ENCODE measurements at regions not wholly inside any gene's neighbourhood (a gene's known extent, or its start where the extent isn't known, plus 50 kb on each side); places are given as distances from the start of the nearest gene placed in this dataset.

- H3K27ac ChIP-seq (ENCODE audit: low read depth, low read length): no peak overlapping the region
- H3K4me1 ChIP-seq (ENCODE audit: control insufficient read depth, insufficient read depth, low read length): peaks cover 23% of the 10 kb centered on the region
- no peak overlapping the region for H3K4me3 ChIP-seq (ENCODE audit: low read depth, low read length)
- no peaks in the 10 kb centered on the region for H3K27me3 ChIP-seq (ENCODE audit: control insufficient read depth, insufficient read depth, low read length)
- no peaks in the 10 kb centered on the region for H3K9me3 ChIP-seq (ENCODE audit: control insufficient read depth, insufficient read depth, low read length)
- H3K36me3 ChIP-seq (ENCODE audit: control insufficient read depth, insufficient read depth, low read length): no peaks in the 10 kb centered on the region
- DNase-seq (ENCODE audit: low read depth in 4 of 6, low spot score in 6 of 6): no peak
- 88% methylated on average over 13 of the region's 22 CpGs for WGBS (ENCODE audit: insufficient coverage)
These were observed 140.5 kb downstream of the ASB1 start for GRCh38 chr2:238567067-238567855.

DNA sequence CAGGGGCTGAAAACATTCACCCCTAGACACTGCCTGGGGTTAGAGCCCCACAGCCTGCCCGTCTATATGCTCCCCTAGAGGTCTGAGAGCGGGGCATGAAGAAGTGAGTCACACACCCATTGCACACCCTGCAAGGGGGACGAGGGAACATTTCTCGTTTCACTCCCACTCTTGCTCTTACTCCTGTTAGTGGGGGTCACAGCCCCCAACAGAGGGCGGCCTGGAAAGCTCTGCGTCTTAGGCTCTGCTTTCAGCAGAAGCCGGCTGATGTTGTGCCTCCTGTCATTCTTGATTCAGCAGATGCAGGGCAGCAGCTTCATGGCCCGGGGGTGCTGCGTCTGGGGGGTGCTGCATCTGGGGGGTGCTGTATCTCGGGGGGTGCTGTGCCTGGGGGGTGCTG lies 141.3 kb downstream of the ASB1 start:
- Histone ChIP-seq H3K36me3 (ENCODE audit: control insufficient read depth, insufficient read depth, low read length) (no peaks in the 10 kb centered on the region), H3K27me3 (ENCODE audit: control insufficient read depth, insufficient read depth, low read length) (no peaks in the 10 kb centered on the region), H3K4me1 (ENCODE audit: control insufficient read depth, insufficient read depth, low read length) (peaks cover 25% of the 10 kb centered on the region), H3K4me3 (ENCODE audit: low read depth, low read length) (no peak overlapping the region), H3K9me3 (ENCODE audit: control insufficient read depth, insufficient read depth, low read length) (no peaks in the 10 kb centered on the region), H3K27ac (ENCODE audit: low read depth, low read length) (no peak overlapping the region)
- DNase-seq (ENCODE audit: low read depth in 4 of 6, low spot score in 6 of 6): no peak
- WGBS (ENCODE audit: insufficient coverage): 66% methylated on average over 4 of the region's 10 CpGs

GRCh38 chr2:238568455-238569440 lies 142.0 kb downstream of the ASB1 start:
- H3K4me3 ChIP-seq (ENCODE audit: low read depth, low read length): no peak overlapping the region
- 71% methylated on average over 13 of the region's 27 CpGs for WGBS (ENCODE audit: insufficient coverage)
- DNase-seq (ENCODE audit: low read depth in 4 of 6, low spot score in 6 of 6): no peak
- H3K27ac ChIP-seq (ENCODE audit: low read depth, low read length): no peak overlapping the region
- H3K27me3 ChIP-seq (ENCODE audit: control insufficient read depth, insufficient read depth, low read length): no peaks in the 10 kb centered on the region
- peaks cover 21% of the 10 kb centered on the region for H3K4me1 ChIP-seq (ENCODE audit: control insufficient read depth, insufficient read depth, low read length)
- H3K36me3 ChIP-seq (ENCODE audit: control insufficient read depth, insufficient read depth, low read length): no peaks in the 10 kb centered on the region
- no peaks in the 10 kb centered on the region for H3K9me3 ChIP-seq (ENCODE audit: control insufficient read depth, insufficient read depth, low read length)

- 83% methylated on average over 25 of the region's 25 CpGs for WGBS (ENCODE audit: insufficient coverage)
- H3K36me3 ChIP-seq (ENCODE audit: control insufficient read depth, insufficient read depth, low read length): no peaks in the 10 kb centered on the region
- H3K27me3 ChIP-seq (ENCODE audit: control insufficient read depth, insufficient read depth, low read length): no peaks in the 10 kb centered on the region
- H3K9me3 ChIP-seq (ENCODE audit: control insufficient read depth, insufficient read depth, low read length): no peaks in the 10 kb centered on the region
- no peak overlapping the region for H3K27ac ChIP-seq (ENCODE audit: low read depth, low read length)
- peaks cover 20% of the 10 kb centered on the region for H3K4me1 ChIP-seq (ENCODE audit: control insufficient read depth, insufficient read depth, low read length)
- peak in 1 of 6 donors; percentile 29 for DNase-seq (ENCODE audit: low read depth in 4 of 6, low spot score in 6 of 6)
- H3K4me3 ChIP-seq (ENCODE audit: low read depth, low read length): no peak overlapping the region
These were observed 142.9 kb downstream of the ASB1 start for GRCh38 chr2:238569507-238570195.

GRCh38 chr2:238570391-238570790 lies 143.7 kb downstream of the ASB1 start:
- DNase-seq (ENCODE audit: low read depth in 4 of 6, low spot score in 6 of 6): no peak

GRCh38 chr2:238570926-238571325 lies 144.2 kb downstream of the ASB1 start:
- Histone ChIP-seq H3K36me3 (ENCODE audit: control insufficient read depth, insufficient read depth, low read length) (no peaks in the 10 kb centered on the region), H3K4me1 (ENCODE audit: control insufficient read depth, insufficient read depth, low read length) (peaks cover 20% of the 10 kb centered on the region), H3K4me3 (ENCODE audit: low read depth, low read length) (no peak overlapping the region), H3K27ac (ENCODE audit: low read depth, low read length) (no peak overlapping the region), H3K27me3 (ENCODE audit: control insufficient read depth, insufficient read depth, low read length) (no peaks in the 10 kb centered on the region), H3K9me3 (ENCODE audit: control insufficient read depth, insufficient read depth, low read length) (no peaks in the 10 kb centered on the region)
- WGBS (ENCODE audit: insufficient coverage): 66% methylated on average over 14 of the region's 17 CpGs
- DNase-seq (ENCODE audit: low read depth in 4 of 6, low spot score in 6 of 6): no peak

More at GRCh38 chr2:238570391-238570790, 143.7 kb downstream of the ASB1 start:
- no peaks in the 10 kb centered on the region for H3K36me3 ChIP-seq (ENCODE audit: control insufficient read depth, insufficient read depth, low read length)
- peaks cover 20% of the 10 kb centered on the region for H3K4me1 ChIP-seq (ENCODE audit: control insufficient read depth, insufficient read depth, low read length)
- H3K9me3 ChIP-seq (ENCODE audit: control insufficient read depth, insufficient read depth, low read length): no peaks in the 10 kb centered on the region
- peak overlapping the region; percentile 19 for H3K27ac ChIP-seq (ENCODE audit: low read depth, low read length)
- WGBS (ENCODE audit: insufficient coverage): 82% methylated on average over 10 of the region's 10 CpGs
- H3K27me3 ChIP-seq (ENCODE audit: control insufficient read depth, insufficient read depth, low read length): no peaks in the 10 kb centered on the region
- no peak overlapping the region for H3K4me3 ChIP-seq (ENCODE audit: low read depth, low read length)

DNA sequence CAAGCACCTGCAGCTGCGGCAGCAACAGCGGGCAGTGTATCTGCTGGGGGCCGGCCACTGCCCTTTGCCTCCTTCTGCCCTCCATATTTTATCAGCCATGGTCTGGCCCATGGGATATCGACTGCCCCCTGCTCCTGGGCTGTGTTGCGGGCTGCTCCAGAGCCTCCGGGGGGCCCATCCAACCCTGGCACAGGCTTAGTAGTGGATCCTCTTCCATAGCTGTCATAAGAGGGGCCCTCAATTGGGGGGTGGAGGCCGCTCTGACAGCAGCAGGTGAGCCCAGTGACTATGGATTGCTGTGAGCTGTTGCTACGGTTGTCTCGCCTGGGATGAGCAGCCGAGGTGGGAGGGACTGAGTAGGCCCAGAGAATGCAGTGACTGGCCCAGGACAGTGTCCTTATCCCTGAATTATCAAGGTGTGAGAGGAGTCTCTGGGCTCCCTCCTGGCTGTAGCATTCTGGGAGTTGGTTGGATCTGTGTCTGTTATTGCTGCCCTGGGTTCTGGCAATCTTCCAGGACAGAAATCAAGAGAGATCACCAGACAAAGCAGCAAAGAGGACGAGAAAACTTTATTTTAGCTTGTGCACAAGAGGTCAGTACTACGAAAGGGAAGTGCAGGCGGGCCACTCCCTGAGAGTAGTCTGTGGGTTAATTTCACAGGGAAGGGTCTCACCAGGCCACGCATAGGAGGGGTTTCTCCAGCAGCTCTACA lies 145.1 kb downstream of the ASB1 start:
- Histone ChIP-seq H3K4me1 (ENCODE audit: control insufficient read depth, insufficient read depth, low read length) (peaks cover 20% of the 10 kb centered on the region), H3K27ac (ENCODE audit: low read depth, low read length) (no peak overlapping the region), H3K36me3 (ENCODE audit: control insufficient read depth, insufficient read depth, low read length) (no peaks in the 10 kb centered on the region), H3K9me3 (ENCODE audit: control insufficient read depth, insufficient read depth, low read length) (no peaks in the 10 kb centered on the region), H3K4me3 (ENCODE audit: low read depth, low read length) (no peak overlapping the region), H3K27me3 (ENCODE audit: control insufficient read depth, insufficient read depth, low read length) (no peaks in the 10 kb centered on the region)
- DNase-seq (ENCODE audit: low read depth in 4 of 6, low spot score in 6 of 6): peak in 2 of 6 donors; percentile 24 to 25
- WGBS (ENCODE audit: insufficient coverage): 82% methylated on average over 13 of the region's 14 CpGs

DNA sequence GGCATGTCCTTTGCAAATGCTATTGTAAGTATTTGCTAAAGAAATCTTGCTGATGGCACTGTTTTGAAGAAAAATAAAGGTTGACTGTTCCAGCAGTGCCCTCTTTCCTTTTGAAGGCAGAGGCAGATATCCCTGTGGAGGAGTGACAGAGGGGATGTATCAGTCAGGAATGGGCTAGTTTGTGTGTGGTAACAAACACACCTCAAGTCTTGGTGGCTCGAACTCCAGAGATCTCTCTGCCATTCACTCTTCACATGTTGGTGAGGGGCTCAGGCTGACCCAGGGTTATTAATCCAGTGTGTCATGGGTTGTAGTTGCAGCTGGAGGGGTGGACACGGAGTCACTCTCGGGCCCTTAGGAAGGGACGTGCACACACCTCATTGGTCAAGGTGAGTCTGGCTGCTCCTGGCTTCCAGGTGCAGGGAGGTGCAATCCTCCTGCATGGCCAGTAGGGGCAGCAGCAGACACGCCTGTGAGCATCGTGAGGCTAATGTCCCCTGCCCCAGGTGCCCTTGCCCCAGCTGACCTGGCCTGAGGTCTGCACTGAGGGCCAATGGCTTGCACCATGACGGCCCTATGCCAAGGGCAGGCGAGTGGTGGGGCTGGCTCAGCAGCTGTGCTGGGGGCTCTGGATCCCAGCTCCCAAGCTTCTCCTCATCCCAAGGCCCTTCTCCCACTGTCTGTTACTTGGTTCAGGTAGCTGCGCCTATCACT lies 146.5 kb downstream of the ASB1 start:
- Histone ChIP-seq H3K4me1 (ENCODE audit: control insufficient read depth, insufficient read depth, low read length) (peaks cover 20% of the 10 kb centered on the region), H3K27me3 (ENCODE audit: control insufficient read depth, insufficient read depth, low read length) (no peaks in the 10 kb centered on the region), H3K4me3 (ENCODE audit: low read depth, low read length) (no peak overlapping the region), H3K36me3 (ENCODE audit: control insufficient read depth, insufficient read depth, low read length) (no peaks in the 10 kb centered on the region), H3K9me3 (ENCODE audit: control insufficient read depth, insufficient read depth, low read length) (no peaks in the 10 kb centered on the region), H3K27ac (ENCODE audit: low read depth, low read length) (no peak overlapping the region)
- WGBS (ENCODE audit: insufficient coverage): 69% methylated on average over 8 of the region's 9 CpGs
- DNase-seq (ENCODE audit: low read depth in 4 of 6, low spot score in 6 of 6): no peak
